Stimulated activated CD4-positive, alpha-beta T cell treated with anti-CD3 and anti-CD28 coated beads, Interleukin-12 subunit alpha, Interleukin-12 subunit beta, amount 100 ng/mL, for 4 hours (primary cell): ENCODE measurements at regions not wholly inside any gene's neighbourhood (a gene's known extent, or its start where the extent isn't known, plus 50 kb on each side); places are given as distances from the start of the nearest gene placed in this dataset.
A peak's percentile ranks its signal among the peaks of the same experiment; 100 is the strongest.

Experiments
- DNase-seq: peaks from one replicate; pipeline ENCODE4 v3.0.0-alpha.2; 2020

DNA sequence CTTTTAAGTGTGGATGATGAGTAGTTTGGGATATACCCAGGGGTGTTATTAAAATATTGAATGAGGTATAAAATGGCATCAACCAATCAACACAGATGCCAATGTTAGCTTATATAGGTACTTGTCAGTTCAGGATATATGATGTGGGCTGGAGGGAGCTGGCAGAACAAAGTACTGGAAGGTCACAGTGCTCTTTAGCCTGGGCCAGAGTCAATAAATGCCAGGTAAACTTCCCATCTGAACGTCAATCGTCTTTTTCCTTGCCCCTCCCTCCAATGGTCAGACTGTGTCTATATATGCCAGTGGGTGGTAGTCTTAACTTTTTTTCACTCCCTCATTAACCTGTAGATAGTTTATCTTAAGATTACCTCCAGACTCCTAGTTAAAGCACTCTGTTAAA lies 140.8 kb upstream of the RBMS1 start:
- no peak for DNase-seq

DNA sequence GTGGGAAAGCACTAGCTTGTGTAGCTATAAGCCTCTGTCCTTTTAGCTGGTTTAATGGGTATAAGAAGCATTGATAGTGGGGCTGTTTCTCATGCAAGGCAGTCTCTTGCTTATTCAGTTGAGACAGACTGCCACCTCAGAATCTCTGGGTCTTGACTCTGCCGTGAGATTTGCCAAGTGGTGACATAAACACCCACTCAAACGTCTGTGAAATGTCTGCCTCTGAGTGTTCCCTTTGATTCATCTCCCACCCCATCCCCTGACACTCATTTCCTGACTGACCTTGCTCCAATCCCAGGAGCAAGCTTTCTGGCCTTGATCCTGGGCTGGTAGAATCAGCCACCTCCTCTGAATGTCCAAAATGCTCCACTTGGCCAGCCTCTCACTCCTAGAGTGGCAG lies 141.9 kb upstream of the RBMS1 start:
- DNase-seq: no peak

DNA sequence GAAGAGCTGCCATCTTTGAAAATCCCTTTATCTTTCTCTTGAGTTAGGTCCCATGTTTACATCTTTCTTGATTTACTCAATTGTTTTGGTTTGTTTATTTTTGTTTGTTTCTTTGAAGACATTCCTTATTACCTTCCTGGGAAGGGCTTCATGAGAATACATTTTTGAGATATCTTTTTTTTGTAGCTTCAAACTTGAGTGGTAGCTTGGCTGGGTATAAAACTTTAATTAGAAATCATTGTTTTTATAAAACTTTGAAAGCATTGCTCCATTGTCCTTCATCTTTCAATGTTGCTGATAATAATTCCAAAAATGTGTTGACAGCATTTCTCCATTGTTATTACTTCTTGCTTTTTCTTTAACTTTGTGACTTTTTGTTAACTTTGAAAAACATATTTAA lies 145.9 kb upstream of the RBMS1 start:
- no peak for DNase-seq

DNA sequence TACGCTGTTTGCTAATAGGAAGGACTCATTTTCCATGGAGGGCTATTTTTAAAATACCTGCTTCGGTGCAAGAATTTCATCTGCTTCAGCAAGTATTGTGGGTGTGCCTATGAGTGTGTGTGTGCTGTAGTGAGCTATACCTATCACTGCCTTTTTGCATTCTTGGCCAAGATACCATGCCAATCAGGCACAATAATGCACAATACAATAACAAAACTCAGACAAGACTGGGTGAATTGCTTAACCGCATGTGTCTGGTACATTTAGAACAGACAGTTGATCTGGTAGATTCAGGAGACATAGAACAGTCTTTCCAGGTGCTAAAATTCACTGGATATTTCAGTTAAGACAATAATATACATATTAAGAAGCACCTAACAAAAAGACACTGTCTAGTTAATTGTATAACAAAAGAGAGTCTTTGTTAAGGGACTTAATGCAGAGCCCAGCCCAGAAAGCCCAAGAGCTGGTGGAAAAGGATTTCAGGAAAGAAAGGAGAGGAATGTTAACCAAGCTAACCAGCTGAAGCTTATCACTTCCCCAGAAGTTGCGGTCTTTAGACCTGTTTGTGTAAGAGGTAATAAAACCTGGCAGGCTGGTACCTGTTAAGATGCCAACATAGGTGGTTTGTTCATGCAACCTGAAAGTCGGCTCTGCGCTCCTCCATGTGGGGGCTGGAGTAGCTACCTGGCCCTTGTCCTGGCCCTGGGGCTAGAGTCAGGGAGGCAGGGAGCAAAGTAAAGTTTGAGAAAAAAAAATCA lies 153.3 kb upstream of the RBMS1 start:
- DNase-seq: no peak

DNA sequence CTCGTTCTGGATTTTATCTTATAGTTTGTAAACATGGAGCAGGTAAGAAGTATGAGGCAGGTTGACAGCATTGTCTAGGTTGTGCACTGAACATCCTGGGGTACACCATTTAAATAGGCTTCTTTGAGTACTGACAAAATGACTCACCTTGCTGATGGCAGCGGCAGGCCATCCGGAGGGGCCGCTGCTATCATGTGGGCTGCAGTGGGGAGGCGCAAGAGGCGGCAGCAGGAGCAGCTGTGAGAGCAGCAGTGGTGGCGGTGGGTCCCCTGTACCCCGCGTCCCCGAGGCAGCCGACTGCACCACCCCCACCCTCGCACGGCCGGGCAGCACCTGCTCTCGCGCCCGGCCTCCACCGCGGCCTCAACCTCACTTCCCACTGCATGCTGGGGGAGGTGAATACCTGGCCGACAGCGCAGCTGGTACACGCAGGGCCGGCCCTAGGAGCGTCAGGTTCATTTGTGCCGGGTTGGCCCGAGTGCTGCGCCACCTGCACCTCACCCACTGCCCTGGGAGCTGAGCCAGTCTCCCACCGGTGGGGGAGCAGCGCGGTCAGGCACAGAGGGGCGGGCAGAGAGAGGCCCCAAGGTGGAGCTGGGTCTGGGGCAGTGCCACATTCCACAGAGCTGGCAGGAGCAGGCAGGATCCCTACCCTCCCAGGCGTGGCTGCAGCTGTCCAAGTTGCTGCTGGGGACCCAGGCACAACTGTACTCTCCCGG lies 154.5 kb upstream of the RBMS1 start:
- no peak for DNase-seq

DNA sequence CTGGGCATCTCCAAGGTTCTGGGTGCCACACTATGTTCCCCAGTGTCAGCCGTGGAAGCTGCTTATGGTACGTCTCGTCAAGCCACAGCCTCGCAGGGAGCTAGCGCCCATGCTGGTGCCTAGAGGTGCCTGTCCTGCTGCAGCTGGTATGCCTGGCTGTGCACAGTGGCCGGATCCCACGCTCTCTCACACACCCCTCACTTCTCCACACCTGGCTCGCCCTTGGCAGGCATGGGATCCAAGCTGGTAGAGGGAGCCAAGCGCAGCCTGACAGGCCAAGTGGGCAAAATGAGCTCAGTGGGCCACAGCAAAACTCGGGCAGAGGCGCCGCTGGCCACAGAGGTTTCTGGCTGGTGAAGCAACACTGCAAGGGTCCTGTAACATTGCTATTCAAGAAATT lies 156.1 kb upstream of the RBMS1 start:
- DNase-seq: no peak

DNA sequence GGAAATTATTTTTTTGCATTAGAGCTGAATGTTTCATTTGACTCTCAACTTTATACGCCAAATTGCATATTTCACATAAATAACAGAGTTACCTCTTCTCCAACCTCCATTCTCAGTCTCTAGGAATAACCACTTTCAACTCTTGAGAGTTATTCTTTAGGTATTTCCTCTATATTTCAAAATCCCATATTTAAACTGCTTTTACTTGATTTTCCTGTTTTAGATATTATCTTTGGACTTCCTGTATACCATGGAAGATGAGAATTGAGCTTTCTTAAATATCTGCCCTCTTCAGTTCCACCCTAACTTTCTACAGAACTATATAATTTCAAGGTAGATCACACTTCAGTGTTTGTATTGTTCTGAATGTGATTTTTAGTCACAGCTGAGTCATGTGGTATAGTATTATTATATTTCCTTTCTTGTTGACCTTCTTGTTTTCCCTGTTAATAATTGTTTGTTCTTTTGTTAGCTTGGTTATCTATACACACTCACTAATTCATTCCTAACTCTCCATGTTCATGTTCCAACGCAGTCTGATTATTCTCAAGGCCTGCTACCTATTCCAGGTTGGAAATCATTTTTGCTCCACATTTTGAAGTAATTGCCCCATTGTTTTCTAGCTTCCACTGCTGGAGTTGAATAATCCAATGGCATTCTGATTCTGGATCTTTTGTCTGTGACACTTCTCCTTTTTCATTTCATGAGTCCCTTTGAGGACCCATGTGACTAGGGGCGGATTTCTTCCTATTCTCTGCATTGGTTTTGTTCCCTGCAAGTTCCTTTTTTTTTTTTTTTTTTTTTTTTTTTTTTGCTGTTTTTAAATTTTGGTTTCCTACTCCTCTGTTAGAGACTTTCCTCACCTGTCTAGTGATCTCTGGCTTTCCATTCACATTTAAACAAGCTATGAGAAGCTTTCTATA lies 156.8 kb upstream of the RBMS1 start:
- DNase-seq: no peak

DNA sequence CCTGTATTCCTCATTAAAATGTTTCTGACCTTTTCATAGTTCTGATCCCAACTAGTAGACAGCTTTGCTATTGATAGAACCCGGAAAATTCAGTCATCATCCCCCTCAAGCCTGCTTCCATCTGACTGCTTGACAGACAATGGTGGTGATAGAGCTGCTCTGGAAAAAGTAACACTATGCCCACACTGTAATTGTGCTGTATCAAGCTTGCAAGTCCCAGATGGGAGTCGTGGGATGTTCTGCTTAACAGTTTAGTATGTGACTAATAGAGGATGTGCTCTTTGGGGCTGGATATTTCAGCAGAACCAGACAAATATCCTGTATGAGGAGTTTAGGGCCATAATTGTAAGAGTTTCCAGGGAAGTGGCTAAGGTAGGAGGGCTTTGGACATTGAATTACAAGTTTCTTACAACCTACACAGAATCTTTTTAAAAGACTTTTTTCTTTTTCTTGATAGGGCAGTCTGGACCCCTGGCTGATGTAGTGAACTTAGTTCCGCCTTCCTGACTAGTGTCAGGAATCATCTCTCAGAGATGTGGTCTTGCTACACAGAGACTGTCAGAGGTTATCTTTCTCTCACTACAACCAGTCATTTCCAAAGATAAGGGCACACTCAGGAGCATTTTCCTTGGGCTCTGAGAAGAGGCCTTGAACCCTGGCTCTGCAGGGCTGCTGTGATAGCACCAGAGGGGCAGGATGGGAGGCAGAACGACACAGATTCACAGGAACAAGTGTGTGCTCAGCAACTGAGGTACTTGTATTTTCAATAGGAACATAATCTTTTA lies 158.0 kb upstream of the RBMS1 start:
- DNase-seq: no peak

DNA sequence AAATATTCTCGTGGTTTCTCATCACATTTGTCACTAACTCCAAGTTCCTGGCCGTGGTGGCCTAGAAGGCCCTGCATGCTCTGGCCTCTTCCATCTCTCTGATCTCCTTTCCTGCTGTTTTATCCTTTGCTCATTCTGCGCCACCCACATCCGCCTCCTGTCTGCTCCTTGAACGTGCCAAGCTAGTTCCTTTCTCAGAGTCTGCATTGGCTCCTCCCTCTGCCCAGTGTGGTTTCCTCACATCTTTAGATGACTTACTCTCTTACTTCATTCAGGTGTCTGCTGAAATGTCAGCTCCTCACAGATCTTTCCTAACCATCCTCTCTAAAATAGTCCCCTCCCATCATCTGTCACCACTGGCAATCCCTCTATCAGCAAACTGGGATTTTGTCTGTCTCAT lies 158.6 kb upstream of the RBMS1 start:
- peak; percentile 34 for DNase-seq

DNA sequence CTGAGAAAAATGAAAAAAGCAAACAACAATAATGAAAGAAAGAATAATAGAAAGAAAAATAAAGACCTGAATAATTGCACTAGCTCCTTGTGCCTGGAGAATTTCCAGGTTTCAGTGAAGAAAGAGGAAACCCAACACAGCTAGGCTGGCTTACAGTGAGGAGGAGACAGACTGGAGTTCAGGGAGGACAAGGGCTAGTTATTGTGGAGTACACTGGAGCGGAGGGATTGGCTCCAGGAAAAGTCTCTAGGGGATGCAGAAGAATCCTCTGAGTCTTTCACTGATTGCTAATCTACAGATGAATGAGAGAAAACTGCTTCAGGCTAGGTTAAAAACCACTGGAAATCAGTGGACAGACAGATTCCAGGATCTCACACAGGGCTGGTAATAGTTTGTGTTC lies 163.6 kb upstream of the RBMS1 start:
- DNase-seq: no peak

DNA sequence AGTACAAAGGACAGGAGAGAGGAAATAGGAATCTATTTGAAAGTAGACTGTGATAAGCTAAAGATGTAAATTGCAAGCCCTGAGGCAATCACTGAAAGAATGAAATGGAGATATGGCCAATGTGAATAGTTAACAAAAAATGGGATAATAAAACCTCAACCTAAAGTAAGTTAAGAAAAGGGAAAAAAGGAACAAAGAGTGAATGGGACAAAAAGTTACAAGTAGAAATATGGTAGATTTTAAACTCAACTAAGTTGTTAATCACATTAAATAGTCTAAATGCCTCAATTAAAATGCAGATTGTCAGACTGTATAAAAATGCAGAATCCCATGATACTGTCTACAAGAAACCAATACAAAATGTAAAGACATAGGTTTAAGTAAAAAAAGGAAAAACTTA lies 165.2 kb upstream of the RBMS1 start:
- DNase-seq: no peak

DNA sequence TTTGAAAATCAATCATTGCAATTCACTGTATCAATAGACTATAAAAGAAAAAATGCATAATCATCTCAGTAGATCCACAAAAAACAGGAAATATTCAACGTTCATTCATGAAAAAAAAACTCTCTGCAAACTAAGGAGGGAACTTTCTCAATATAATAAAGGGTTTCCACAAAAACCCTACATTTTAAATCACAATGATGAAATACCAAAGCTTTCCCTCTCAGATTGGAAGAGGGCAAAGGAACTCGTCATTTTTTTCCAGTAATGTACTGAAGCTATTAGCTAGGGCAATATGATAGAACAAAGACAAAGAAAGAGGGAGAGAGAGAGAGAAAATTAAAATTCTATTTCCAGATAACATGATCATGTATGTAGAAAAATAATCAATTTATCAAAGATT lies 167.1 kb upstream of the RBMS1 start:
- no peak for DNase-seq

DNA sequence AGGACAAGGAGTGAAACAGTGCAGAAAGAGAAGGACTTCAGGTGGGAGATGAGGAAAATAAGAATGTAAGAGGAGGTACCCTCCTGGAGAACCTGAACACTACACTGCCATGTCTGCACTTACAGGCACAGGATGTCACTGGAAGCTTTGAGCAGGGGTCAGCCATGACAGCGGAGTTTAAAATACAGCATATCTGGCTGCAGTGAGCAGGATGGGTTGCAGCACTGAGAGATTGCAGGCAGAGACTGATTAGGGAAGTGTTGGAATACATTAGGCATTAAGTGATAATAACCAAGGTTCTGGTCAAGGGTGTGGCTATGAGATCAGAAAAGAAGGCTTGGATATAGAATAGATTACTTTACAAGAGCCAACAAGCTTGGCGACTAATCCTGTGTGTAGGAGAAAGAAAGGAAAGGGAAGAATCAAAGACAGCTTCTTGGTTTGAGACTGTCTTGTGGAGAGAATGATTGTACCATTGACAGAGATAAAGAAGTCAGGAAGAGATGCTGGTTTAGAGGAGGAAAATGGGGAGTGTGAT lies 171.1 kb upstream of the RBMS1 start:
- DNase-seq: no peak

DNA sequence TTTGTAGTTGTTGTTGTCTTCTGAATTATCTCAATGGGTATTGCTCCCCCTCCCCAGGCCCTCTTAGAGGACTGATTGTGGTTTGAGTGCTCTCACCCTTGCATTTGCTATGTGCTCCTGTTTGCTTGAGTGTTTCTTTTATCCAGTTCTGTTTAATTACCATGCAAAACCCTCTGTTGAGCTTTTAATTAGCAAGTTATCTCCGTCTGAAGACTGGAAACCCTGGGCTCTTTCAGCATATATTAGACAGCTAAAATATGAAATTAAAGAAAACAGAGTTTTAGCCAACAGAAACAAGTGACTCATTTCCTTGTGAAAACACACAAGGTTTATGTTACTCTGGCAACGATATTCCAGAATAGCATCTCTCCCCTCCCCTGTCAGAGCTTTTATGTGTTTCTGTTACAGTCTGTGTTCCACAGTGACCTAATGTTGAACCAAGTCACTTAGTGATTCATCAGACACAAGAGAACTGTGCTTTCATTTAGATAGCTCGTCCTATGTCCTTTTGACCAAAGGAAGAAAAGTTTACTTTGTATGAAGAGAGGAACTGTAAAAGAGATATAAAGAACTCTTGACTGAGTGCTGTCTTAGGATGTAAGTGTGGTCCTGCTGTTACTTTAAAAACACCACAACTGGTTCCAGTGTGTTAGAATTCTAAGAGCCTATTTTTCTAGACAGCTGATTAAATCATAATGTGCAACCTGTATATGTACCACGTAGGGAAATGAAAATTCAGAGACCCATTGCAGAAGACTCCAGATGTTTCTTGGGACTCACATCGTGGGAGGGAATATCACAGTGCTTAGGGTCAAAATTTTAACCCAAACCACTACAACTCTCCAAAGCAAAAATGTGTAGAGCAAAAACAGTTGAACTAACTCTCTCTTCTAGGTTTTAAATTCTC lies 172.8 kb upstream of the RBMS1 start:
- DNase-seq: no peak

DNA sequence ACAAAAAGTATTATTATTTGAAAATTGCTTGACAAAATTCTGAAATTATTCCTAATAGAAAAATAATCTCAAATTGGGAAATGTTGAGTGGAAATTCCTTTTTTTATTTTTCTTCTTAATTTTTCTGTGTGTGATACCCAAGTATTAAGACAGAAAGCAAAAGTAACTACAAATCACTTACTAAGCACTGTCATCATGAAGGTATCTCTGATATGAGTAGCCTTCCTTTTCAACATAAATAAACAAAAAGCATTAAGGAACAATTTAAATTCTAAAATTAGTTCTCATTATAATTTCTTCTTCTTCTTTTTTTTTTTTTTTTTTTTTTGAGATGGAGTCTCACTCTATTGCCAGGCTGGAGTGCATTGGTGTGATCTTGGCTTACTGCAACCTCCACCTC lies 174.2 kb upstream of the RBMS1 start:
- DNase-seq: no peak

DNA sequence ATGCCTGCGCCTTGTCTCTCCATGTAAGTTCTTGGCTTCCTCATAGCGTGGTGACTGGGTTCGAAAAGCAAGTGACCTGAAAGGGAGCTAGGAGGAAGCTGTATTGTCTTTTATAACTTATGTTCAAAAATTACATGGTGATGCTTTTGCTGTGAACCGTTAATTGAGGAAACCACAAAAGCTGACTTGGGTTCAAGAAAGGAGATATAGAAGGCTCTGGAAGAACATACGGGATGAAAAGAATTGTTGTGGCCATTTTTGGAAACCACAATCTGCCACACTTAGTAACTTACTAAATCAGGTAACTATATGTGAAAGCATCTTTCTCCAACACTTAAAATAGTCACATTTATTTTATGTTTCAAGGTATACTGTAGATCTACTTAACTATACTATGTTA lies 177.0 kb upstream of the RBMS1 start:
- DNase-seq: no peak

DNA sequence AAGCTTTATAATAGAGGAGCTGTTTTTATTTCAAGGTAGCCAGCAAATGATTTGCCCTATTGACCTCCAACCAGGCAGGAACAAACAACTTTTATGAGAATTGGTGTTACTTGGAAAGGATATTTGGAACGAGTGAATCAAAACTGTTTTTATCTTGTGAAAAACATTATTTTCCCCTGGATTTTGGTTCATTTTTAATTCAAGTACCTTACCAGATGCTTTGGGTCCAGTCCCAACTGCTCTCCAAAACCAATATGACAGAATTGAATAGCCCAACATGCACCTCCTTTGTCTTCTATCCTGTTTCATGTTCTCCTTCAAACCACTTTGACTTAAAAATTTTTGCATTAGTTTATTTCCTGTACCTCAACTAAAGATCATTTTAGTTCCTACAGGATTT lies 178.6 kb upstream of the RBMS1 start:
- DNase-seq: no peak

DNA sequence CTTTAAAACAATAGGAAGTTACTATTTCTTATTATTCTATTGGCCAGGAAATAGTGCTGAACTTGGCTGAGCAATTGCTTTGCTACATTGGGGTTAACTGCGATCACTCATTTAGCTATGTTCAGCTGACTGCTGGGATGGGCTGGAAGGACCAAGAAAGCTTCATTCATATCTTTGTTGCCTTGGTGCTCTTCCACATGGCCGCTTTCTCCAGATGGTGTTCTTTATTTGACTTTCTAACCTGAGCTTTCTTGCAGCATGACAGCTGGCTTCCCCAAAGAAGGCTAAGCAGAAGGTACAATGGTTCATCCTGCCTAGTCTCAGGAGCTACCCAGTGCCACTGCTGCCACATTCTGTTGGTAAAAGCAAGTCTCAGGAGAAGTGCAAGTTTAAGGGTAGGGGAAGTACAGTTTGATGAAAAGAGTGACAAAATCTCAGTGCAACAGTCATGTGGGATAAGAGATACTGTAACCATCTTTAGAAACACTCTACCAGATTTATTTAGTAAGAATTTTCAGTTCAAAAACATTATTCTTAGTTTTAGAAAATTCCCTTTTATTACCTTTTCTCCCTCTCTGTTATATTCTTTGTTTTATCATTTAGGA lies 180.6 kb upstream of the RBMS1 start:
- no peak for DNase-seq

DNA sequence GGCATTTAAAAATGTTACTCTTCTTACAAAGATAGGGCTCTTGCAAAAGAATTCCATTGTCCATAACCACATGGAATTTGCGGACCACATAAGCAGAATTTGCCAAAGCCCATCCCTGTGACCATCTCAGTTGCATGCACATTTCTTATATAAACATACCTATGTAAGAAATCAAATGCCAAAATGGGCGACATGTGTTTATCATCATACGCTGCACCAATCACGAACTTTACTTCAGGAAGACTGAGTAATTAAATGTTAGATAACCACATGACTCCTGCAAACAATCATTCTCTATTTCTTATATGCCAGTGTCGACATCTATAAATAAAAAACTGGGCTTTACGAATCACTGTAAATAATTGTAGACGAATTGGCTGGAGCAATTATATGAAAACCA lies 186.1 kb upstream of the RBMS1 start:
- DNase-seq: no peak

DNA sequence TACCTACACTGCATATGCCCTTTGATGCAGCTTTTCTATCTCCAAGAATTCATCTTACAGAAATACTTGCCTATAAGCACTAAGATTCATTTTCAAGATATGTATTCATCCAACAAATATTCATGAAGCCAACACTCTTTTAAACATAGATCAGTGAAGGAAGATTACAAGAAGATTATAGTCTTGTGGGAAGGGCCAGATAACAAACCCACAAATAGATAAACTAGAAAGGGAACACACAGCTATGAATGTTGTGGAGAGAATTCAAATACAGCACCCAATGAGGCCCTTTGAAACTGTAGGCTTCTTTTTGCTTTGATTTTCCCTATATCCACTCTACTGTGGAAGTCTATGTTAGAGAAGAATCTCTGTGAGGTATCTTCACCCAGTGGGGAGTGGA lies 186.7 kb upstream of the RBMS1 start:
- no peak for DNase-seq

DNA sequence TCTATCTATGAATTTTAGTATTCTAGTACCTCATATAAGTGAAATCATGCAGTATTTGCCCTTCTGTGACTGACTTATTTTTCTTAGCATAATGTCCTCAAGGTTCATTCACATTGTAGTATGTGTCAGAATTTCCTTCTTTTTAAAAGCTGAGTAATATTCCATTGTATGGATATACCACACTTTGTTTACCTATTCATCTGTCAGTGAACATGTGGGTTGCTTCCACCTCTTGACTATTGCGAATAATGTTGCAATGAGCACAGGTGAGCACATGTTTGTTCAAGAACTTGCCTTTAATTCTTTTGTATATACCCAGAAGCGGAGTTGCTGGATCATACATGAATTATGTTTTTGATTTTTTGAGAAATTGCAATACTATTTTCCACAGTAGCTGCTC lies 187.4 kb upstream of the RBMS1 start:
- no peak for DNase-seq
